GM04504 (cell line): ENCODE measurements at regions not wholly inside any gene's neighbourhood (a gene's known extent, or its start where the extent isn't known, plus 50 kb on each side); places are given as distances from the start of the nearest gene placed in this dataset.
"Not testable (repeated sequence)": the region's sequence is repeated elsewhere in the genome, so short reads cannot be mapped to it uniquely, and the experiment has no call there.

Experiments used
- DNase-seq: peaks from one replicate; pipeline ENCODE4 v3.0.0-alpha.2; 2012; ENCODE audit warnings: low read depth

DNA sequence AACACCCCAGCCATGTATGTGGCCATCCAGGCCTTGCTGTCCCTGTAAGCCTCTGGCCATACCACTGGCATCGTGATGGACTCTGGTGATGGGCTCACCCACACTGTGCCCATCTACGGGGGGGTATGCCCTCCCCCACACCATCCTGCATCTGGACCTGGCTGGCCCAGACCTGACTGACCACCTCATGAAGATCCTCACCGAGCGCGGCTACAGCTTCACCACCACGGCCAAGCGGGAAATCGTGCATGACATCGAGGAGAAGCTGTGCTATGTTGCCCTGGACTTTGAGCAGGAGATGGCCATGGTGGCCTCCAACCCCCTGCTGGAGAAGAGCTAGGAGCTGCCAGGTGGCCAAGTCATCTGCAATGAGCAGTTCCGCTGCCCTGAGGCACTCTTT is 80.4 kb upstream of the ZCCHC2 start:
- no peak for DNase-seq

DNA sequence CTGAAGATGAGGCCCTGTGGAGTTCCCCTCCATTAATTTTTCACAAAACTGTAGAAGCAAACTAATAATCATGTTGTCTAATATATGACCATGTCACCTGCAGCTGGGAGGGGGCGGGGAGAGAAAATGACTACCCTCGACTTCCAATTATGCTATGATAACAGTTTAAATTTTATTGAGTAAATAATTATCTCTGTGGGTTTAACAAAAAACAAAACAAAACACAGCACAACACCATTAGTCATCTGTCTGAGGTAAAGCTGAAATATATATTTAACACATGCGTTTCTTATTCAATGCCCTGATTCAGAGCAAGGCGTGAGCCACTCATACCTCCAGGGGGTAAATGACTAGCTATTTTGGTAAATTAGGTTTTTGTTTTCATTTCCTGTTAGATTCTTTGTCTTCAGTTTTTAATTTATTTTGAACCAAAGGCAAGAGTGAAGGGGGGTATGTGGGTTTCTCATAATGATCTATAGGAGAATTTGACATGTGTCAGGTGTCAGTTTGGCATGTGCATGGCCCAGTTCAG is 77.4 kb upstream of the ZCCHC2 start:
- DNase-seq, result no peak

DNA sequence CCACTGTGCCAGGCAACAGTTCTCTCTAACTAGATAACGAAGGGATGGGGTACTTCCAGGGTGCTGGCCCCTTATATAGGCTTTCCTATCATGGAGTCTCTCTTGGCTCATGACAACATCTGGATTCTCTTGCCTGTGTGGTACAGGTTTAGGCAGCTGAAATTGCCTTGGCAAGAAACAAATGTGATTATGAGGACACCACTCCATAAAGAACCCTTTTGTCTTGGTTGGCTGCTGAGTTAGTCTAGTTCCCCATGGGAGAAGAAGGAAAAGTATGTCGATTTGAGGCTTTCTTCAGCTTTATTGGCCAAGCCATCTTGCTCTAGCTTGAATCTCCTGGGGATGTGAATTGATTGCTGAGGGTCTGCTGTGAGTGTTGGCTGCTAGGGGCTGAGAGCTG is 76.3 kb upstream of the ZCCHC2 start:
- no peak for DNase-seq

DNA sequence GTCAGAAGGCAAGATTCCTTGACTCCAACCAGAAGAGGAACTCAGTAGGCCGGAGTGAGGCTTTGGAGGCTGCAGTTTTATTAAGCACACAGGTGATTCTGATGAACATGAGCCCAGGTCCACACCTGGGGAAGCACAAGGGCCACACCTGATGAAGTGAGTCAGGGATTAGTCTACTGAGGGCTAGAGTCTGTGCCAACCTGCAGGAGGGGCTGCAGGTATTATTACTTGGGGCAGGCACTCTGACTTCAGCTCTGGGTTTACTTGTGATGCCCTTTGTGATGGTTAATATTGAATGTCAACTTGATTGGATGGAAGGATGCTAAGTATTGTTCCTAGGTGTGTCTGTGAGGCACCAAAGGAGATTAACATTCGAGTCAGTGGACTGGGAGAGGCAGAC is 75.2 kb upstream of the ZCCHC2 start:
- DNase-seq, result no peak

DNA sequence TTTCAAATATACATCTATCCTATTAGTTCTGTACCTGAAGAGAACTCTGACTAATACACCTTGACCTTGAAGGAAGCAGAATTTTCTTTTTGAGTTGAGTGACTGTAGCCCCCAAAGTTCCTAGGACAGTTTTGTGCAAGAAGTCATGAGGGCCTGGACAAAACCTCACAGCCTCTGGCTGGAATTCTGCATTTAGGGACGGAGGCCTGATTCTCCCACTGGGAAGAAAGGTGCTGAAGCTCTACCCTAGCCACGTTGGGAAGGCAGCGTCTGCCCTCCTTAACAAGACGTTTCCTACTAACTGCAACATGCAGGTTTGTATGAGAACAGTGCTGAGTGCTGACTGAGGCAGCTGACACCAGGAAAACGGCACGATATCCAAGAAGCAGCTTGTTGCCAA is 74.4 kb upstream of the ZCCHC2 start:
- no peak for DNase-seq

DNA sequence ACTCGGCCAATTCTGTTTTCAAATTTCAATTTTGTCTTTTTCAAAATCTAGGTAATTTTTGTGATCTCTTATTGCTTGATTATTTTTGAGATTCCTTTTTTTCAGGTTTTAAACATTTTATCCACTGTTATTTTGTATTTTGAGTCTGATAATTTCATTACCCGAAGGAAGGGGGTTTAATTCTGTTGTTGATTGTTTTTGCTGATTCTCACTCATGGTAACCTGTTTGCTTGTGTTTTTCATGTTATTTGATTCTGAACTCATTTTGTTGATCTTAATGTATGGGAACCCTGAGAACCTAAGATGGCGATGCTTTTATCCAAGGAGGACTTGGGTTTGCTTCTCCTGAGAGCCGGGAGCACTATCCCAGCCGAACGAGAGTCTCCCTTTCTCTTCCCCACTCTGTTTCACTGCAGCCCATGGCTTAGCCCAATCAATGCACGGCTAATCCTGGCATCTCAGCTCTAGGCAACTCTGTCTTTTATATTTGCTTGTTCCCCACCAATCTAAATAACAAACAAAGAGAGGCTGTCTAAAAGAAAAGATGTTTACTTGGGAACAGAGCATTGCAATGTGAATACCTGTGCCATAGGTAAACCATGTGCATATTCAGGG is 73.2 kb upstream of the ZCCHC2 start:
- no peak for DNase-seq

DNA sequence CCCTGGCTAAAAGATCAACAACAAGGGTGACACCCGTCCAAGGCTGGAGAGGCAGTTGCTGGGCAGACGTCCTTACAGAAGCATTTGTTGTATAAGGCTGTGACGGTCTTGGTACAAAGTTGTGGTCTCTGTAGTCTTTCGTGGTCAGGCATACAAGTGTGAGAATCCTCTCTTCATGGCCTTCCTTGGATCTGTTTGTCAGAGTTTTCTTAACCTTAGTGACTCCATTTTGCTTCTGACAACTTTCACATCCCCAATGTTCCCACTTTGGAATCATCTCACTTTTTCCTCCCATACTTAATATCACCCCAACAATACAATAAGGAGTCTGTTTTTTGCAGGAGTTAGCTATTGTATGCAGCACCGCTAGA is 72.7 kb upstream of the ZCCHC2 start:
- no peak for DNase-seq

DNA sequence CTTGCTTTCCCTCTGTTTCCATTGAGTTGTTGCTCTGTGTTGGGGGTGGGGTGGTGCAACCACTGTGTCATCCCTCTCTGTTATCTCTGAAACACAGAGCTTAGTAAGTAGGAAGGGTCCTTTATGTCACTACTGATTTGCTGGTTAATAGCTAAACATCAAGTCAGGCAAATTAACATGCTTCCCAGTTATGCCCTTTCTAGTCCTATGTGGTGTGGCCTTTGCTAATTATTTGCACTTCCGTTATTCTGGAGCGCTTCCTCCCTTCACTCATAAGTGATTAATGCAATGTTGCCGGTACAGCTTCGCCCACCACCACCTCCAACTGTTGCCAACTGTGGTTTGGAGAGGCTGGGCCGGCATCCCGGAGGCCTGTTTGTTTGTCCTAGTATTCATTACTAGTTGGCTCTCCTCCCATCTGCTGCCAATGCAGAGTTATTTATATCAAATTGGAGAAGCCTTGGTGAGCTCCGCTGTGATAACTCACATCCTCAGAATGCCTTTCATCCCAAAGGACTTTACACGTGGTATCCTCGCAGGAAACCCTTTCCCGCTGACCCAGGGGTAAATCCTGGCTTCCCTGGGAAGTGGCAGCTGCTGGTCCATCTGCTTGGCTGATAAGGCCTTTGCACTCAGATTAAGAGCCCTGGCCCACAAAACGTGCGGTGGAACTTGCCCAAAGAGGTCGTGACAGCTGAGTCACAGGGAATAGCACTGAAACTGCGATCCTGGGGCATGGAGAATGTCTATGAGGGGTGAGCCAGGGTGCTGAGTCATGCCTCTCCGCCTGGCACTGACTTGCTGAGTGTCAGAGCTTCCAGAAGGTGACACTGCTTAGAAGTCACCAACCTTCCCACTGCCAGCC is 72.0 kb upstream of the ZCCHC2 start:
- DNase-seq, result peak; percentile 24

DNA sequence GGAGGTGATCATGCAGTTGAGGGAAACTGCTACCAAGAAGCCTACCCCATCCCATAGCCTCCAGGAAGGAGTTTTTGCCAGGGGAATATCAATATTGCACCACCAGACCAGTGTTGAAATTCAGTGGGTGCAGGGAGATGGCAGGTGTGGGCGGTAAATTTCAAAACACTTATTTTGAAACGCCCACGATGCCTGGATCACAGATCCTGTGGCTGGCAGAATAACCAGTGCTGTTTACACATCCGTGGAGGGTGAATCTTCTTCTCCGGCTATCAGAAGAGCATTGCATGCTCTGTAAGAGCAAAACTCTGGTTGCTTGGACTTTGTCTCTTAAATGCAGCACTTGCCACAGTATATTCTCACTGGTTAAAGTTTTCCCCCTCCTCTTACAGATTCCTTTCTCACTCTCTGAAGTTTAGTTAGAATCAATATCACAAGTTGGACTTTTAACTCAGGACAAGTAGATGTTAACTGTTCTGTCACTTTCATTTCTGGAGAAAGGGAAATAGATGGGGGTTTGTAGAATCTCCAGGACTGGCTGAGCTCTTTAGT is 70.5 kb upstream of the ZCCHC2 start:
- no peak for DNase-seq

DNA sequence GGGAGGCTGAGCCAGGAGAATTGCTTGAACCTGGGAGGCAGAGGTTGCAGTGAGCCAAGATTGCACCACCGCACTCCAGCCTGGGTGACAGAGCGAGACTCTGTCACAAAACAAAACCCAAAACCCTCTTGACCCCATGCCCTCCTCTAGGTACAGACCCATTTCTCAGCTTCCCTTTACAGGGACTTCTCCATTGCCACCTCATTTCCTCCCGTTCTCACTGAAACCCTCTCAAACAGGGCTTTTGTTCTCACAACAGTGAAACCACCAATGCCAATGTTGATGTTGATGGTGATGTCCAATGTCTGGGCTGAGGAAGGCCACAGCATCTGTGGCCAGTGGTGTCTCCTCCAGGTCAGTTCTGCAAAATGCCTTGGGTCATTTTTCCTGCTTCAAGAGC is 69.0 kb upstream of the ZCCHC2 start:
- no peak for DNase-seq

DNA sequence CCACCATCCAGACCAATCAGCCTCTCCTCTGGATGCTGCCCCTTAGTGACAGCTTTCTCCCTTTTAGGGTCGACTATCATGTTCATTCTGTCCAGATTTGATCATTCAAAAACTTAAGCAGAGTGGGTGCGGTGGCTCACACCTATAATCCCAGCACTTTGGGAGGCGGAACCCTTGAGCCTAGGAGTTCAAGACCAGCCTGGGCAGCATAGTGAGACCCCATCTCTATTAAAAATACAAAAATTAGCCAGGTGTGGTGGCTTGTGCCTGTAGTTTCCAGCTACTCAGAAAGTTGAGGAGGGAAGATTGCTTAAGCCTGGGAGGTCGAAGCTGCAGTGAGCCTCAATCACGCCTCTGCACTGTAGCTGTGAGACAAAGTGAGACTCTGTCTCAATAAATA is 68.3 kb upstream of the ZCCHC2 start:
- DNase-seq, result no peak

DNA sequence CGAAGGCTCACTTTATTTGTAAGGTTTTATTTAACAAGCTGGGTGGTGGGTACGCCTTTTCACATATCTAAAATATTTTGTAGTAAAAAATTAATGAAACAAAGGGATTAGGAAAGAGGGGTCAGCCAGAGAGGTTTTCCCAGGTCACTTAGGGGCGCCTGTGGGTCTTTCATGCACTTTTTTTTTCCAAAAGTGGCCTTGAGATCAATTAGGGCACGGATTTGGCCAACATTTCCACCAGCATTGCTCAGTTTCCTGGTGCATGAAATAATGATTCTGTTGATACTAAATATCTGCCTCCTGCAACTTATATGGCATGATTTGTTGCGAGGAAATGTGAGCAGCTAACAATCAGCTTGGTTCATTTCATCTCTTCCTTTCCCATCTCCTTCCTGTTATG is 67.6 kb upstream of the ZCCHC2 start:
- no peak for DNase-seq

DNA sequence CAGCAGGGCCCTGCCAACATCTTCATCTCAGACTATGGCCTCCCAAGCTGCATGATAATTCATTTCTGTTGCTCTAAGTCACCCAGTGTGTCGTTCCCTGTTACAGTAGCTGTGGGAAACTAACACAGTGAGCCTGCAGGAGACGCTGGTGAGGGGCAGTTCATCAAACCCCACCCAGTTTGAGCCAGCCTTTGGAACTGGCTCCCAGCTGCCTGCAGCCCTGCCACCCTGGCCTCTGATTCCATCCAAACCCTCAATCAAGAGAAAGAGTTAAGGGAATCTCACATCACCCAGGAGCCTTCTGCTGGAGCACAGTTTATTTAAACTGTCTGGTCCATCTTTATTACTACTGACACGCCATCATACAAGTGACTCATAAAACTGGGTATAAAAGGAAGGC is 64.9 kb upstream of the ZCCHC2 start:
- no peak for DNase-seq

DNA sequence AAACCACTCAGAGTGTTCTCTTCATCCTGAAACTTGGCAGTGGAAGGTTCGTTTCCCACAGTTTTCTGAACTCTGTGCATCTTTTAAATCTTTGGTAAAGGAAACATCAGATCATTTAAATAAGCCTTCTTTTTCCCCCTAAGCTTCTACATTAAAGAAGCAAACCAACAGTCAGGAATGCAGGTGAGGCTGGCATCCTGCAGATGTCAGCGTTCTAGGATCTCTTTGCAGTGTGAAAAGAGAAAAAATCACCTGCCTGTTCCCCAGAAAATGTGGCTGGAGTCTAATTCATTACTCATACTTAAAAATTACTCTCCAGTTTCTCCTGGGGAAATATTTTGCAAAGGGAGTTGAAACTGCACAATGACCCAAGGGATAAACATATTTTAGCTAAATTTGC is 64.5 kb upstream of the ZCCHC2 start:
- DNase-seq, result no peak

DNA sequence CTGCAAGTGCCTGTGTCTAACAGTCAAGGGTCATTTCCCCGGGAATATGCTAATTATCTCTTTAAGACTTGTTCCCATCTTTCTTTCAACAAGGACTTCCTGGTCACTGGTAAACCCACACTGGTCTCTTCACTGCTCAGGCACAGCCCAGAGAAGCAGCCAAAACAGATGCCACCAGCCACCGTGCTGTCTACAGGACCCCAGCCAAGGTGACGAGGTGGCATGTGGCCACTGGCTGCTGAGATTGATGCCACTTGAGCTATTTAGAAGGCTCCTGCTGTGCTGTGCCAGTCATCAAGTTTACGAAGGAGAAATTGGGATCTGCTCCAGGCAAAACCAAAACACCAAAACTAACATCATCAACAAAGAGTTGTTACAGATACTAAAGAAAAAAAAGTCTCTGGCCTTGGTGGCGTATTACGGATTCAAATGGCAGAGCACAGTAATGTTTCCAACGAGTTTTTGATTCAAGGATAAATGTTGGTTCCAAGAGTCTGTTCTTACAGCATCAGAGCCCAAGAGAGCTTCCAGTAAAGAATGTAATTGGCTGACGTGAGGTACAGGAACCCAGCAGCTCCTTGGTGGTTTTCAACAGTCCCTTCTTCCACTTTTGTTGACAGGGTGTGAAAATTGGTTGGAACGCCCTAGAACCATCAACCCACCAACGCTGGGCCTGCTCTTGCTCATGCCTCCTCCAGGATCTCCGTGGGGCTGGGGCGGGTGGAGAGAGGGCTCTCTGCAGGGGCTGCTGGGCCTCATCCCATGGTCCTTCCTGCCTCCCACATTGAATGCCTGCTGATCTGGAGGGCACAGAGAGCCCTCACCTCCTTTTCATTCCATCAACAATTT is 63.7 kb upstream of the ZCCHC2 start:
- DNase-seq, result no peak

DNA sequence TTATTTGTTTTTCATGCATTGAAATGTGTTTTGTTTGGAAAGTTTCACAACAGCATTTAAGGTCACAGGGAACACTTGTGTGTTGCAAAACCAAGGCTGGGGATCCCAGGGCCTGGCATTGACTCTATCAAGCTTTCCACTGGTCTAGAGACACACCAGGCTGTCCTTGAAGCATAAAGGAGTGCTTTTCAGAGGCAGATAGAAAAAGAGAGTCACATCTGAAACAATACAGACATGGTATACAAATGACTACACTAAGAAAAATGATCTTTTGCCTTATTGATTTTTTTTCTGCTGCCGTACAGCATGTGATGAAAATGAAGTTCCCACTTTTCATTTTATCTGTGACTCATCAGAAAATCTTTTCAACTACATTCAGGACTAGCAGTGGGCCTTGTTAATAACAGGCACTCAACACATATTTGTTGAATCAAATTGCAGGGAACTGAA is 61.9 kb upstream of the ZCCHC2 start:
- DNase-seq, result no peak

DNA sequence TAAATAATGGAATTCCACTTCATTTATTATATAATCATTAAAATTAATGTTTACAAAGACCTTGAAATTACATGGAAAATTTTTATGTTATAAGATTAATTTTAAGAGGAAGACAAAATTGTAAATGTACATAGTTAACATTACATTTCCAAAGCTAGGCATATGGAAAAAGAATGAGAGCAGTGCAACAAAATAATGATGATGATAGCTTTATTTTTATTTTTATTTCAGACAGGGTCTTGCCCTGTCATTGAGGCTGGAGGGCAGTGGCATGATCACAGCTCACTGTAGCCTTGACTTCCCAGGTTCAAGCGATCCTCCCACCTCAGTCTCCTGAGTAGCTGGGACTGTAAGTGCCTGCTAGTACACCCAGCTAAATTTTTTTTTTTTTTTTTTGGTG is 61.2 kb upstream of the ZCCHC2 start:
- no peak for DNase-seq

DNA sequence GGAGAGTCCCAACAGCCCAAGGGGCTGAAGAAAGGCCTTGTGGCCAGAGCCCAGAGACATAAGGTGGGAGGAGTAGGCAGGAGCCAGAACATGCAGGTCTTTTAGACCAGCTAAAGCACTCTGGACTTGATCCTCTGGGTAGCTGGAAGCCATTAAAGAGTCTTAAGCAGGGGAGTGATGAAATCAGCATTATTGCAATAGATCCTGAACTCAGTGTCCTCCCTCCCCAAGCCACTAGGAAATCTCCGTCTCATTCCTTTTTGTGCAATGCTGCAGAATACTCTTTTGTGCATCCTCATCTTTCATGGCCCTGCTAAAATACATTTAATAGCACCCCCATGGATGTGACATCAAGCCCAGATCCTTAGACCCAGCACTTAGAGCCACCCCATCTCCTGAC is 58.6 kb upstream of the ZCCHC2 start:
- no peak for DNase-seq

DNA sequence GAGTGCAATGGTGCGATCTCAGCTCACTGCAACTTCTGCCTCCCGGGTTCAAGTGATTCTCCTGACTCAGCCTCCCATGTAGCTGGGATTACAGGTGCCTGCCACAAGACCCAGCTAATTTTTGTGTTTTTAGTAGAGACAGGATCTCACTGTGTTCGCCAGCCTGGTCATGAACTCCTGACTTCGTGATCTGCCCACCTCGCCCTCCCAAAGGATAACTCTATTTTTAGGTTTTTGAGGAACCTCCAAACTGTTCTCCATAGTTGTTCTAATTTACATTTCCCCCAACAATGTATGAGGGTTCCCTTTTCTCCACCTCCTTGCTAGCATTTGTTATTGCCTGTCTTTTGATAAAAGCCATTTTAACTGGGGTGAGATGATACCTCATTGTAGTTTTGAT is 53.7 kb upstream of the ZCCHC2 start:
- DNase-seq, result not testable (repeated sequence)
